ENCODE measurements at regions not wholly inside any gene's neighbourhood (a gene's known extent, or its start where the extent isn't known, plus 50 kb on each side); places are given as distances from the start of the nearest gene placed in this dataset.
"Not testable (repeated sequence)": the region's sequence is repeated elsewhere in the genome, so short reads cannot be mapped to it uniquely, and the experiment has no call there.

DNA sequence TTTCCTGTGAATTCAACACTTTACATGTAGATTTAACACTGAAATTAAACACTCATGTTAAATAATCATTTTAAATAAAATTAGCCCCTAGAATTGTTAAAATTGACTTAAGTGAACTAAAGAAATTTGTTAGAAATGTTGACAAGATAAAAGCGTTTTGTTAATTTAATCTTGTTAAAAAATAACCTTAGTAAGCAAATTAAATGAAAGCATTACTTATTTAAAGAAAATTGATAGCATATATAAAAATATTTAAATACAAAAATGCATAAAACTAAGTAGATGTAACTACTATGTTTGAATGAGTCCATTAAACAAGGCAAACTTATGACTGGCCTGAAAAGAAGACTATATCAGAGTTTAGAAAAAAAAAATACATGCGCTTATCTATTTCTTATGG, 99.0 kb upstream of the TRPC4 start:
- peaks cover 3% of the 10 kb centered on the region for H3K36me3 Mint-ChIP-seq (ENCODE audit: insufficient read depth)
- no peak for ATAC-seq (replicated peaks; ENCODE audit: extremely low read depth, poor library complexity, severe bottlenecking)
- no peaks in the 10 kb centered on the region for H3K27me3 Mint-ChIP-seq
- H3K4me3 Mint-ChIP-seq, result no peak overlapping the region
- H3K9me3 Mint-ChIP-seq, result peaks cover 27% of the 10 kb centered on the region
- H3K27ac Mint-ChIP-seq (ENCODE audit: low read depth), result no peak overlapping the region
- no peak for DNase-seq (ENCODE audit: low spot score in 2 of 2)
- H3K4me1 Mint-ChIP-seq, result no peaks in the 10 kb centered on the region

GRCh38 chr13:37966266-37966665, 96.7 kb upstream of the TRPC4 start:
- no peak for ATAC-seq (replicated peaks; ENCODE audit: extremely low read depth, poor library complexity, severe bottlenecking)
- Mint-ChIP-seq H3K27ac (ENCODE audit: low read depth) (no peak overlapping the region), H3K36me3 (ENCODE audit: insufficient read depth) (no peaks in the 10 kb centered on the region), H3K4me1 (no peaks in the 10 kb centered on the region), H3K27me3 (no peaks in the 10 kb centered on the region), H3K9me3 (peaks cover 15% of the 10 kb centered on the region), H3K4me3 (no peak overlapping the region)
- DNase-seq (ENCODE audit: low spot score in 2 of 2), result no peak

DNA sequence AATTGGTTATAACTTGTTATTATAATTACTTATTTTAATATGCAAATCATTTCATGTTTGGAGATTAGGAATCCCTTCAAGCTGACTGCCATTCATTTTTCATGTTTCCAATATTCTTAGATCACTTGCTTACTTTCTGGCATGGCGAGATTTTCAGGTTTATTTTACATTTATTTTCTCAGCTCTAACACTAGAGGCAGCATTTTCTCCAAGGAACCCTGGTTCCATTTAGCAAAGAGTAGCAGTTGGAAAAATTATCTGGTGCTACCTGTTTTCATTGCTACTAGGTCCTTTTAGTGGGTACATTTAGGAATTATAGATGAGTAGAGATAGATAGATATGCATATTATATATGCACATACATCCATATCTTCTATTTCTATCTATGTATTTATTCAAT, 90.9 kb upstream of the TRPC4 start:
- H3K36me3 Mint-ChIP-seq (ENCODE audit: insufficient read depth), result no peaks in the 10 kb centered on the region
- DNase-seq (ENCODE audit: low spot score in 2 of 2), result no peak
- no peak for ATAC-seq (replicated peaks; ENCODE audit: extremely low read depth, poor library complexity, severe bottlenecking)

DNA sequence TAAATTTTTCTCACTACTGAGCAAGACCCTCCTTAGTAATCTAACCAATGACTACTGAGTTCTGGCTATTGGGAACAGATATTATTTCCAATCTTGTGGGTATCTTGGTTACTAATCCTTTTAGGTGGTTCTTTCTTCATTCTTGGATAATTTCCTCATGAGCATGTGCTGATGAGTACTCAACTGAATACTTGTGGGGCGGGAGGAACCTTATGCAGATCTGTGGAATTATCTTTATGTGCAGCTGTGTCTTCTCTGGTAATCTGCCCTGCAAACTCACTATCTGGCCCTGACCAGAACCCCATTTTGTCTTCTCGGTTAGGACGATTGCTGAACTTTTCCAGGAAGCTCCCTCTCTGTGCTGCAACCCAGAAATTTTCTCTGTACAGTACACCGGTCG, 89.7 kb upstream of the TRPC4 start:
- H3K4me3 Mint-ChIP-seq, result no peak overlapping the region
- peaks cover 14% of the 10 kb centered on the region for H3K9me3 Mint-ChIP-seq
- ATAC-seq (replicated peaks; ENCODE audit: extremely low read depth, poor library complexity, severe bottlenecking), result no peak
- H3K36me3 Mint-ChIP-seq (ENCODE audit: insufficient read depth), result no peaks in the 10 kb centered on the region
- H3K27me3 Mint-ChIP-seq, result no peaks in the 10 kb centered on the region
- H3K27ac Mint-ChIP-seq (ENCODE audit: low read depth), result no peak overlapping the region
- DNase-seq (ENCODE audit: low spot score in 2 of 2), result no peak
- H3K4me1 Mint-ChIP-seq, result no peaks in the 10 kb centered on the region

More for the DNA sequence above, 90.9 kb upstream of the TRPC4 start:
- Mint-ChIP-seq H3K27me3 (no peaks in the 10 kb centered on the region), H3K4me3 (no peak overlapping the region), H3K27ac (ENCODE audit: low read depth) (no peak overlapping the region), H3K9me3 (peaks cover 17% of the 10 kb centered on the region), H3K4me1 (no peaks in the 10 kb centered on the region)

DNA sequence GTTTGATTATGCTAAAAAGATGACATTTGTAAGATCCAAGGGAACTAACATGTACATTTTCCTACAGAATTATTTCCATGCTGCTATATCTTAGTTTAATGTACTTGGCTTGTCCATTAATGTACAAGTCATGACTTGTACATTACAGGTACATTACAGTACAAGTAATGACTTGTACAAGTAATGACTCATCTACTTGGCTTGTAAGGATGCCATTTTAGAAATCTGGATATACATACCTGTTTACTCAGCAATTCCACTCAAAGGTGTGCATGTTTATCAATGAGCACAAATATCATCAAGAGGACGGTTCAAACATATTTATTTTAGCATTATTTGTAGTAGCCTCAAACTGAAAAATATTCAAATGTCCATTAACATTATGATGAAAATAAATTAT, 87.0 kb upstream of the TRPC4 start:
- DNase-seq (ENCODE audit: low spot score in 2 of 2), result no peak
- H3K4me1 Mint-ChIP-seq, result no peaks in the 10 kb centered on the region
- no peak for ATAC-seq (replicated peaks; ENCODE audit: extremely low read depth, poor library complexity, severe bottlenecking)

GRCh38 chr13:37954597-37954996, 85.0 kb upstream of the TRPC4 start:
- H3K36me3 Mint-ChIP-seq (ENCODE audit: insufficient read depth); DNase-seq (ENCODE audit: low spot score in 2 of 2); H3K27me3 Mint-ChIP-seq; H3K4me1 Mint-ChIP-seq; H3K4me3 Mint-ChIP-seq; H3K27ac Mint-ChIP-seq (ENCODE audit: low read depth); ATAC-seq (replicated peaks; ENCODE audit: extremely low read depth, poor library complexity, severe bottlenecking): not testable (repeated sequence)
- peaks cover 13% of the 10 kb centered on the region for H3K9me3 Mint-ChIP-seq

More for the DNA sequence above, 87.0 kb upstream of the TRPC4 start:
- Mint-ChIP-seq H3K27me3 (no peaks in the 10 kb centered on the region), H3K36me3 (ENCODE audit: insufficient read depth) (no peaks in the 10 kb centered on the region), H3K27ac (ENCODE audit: low read depth) (no peak overlapping the region), H3K4me3 (no peak overlapping the region), H3K9me3 (peaks cover 14% of the 10 kb centered on the region)

GRCh38 chr13:37954191-37954590, 84.6 kb upstream of the TRPC4 start:
- no peaks in the 10 kb centered on the region for H3K27me3 Mint-ChIP-seq
- no peak overlapping the region for H3K4me3 Mint-ChIP-seq
- DNase-seq (ENCODE audit: low spot score in 2 of 2), result no peak
- H3K27ac Mint-ChIP-seq (ENCODE audit: low read depth), result no peak overlapping the region
- H3K36me3 Mint-ChIP-seq (ENCODE audit: insufficient read depth), result no peaks in the 10 kb centered on the region
- H3K4me1 Mint-ChIP-seq, result no peaks in the 10 kb centered on the region
- ATAC-seq (replicated peaks; ENCODE audit: extremely low read depth, poor library complexity, severe bottlenecking), result no peak
- peaks cover 9% of the 10 kb centered on the region for H3K9me3 Mint-ChIP-seq

- DNase-seq (ENCODE audit: low spot score in 2 of 2) (no peak), ATAC-seq (replicated peaks; ENCODE audit: extremely low read depth, poor library complexity, severe bottlenecking) (no peak)
- no peak overlapping the region for H3K27ac Mint-ChIP-seq (ENCODE audit: low read depth)
- no peaks in the 10 kb centered on the region for H3K36me3 Mint-ChIP-seq (ENCODE audit: insufficient read depth)
- no peaks in the 10 kb centered on the region for H3K27me3 Mint-ChIP-seq
- no peak overlapping the region for H3K4me3 Mint-ChIP-seq
- peaks cover 4% of the 10 kb centered on the region for H3K9me3 Mint-ChIP-seq
- H3K4me1 Mint-ChIP-seq, result no peaks in the 10 kb centered on the region
Measured at GRCh38 chr13:37953696-37954095, 84.1 kb upstream of the TRPC4 start.

GRCh38 chr13:37950016-37950415, 80.4 kb upstream of the TRPC4 start:
- H3K4me1 Mint-ChIP-seq, result no peaks in the 10 kb centered on the region
- no peaks in the 10 kb centered on the region for H3K36me3 Mint-ChIP-seq (ENCODE audit: insufficient read depth)
- no peak for ATAC-seq (replicated peaks; ENCODE audit: extremely low read depth, poor library complexity, severe bottlenecking)
- H3K4me3 Mint-ChIP-seq, result no peak overlapping the region
- DNase-seq (ENCODE audit: low spot score in 2 of 2), result no peak
- no peaks in the 10 kb centered on the region for H3K27me3 Mint-ChIP-seq
- H3K27ac Mint-ChIP-seq (ENCODE audit: low read depth), result no peak overlapping the region
- peaks cover 10% of the 10 kb centered on the region for H3K9me3 Mint-ChIP-seq

GRCh38 chr13:37947419-37948140, 78.0 kb upstream of the TRPC4 start:
- Mint-ChIP-seq H3K27ac (ENCODE audit: low read depth) (no peak overlapping the region), H3K36me3 (ENCODE audit: insufficient read depth) (peaks cover 1% of the 10 kb centered on the region), H3K4me1 (no peaks in the 10 kb centered on the region), H3K27me3 (no peaks in the 10 kb centered on the region), H3K4me3 (no peak overlapping the region), H3K9me3 (peaks cover 10% of the 10 kb centered on the region)
- no peak for ATAC-seq (replicated peaks; ENCODE audit: extremely low read depth, poor library complexity, severe bottlenecking)
- no peak for DNase-seq (ENCODE audit: low spot score in 2 of 2)

DNA sequence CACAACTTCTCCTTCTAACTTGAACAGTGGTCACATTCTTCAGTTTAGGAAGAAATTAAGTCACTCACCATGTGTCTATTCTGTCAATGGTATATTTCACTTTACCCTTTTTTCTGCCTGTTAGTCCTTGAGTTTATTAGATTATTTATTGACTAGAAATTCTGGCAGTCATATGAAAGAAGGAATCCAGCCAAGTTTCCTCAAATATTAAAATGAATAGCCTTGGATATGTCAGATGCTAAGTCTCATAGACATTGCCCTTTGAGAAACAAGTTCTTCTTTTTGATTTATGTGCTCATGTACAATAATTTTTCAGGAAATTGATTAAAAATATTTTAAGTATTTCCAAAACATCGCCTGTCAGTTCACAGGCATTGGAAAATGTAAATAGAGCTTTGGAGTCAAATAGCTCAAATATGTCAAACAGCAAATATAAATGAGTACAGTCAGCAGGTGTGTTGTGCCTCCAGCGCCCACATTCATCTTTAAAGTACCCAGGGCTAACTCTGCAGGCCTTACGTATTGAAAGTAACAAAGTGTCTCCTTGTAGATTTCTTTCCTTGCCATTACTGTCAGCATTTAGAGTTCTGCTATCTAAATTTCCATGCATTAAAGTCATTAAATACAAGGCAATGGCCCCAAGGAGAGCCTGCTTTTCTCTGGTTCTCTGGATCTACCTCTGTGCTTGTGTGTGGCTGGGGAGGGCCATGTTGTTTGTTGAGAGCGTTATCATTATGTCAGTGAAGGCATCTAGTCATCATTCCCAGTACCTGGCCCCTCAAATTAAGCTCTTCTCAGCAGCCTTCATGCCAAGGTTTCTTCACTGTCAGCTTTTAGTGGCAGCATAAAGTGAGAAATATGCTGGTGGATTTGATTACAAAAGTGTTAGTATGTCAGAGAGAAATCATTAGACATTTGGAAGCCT, 76.3 kb upstream of the TRPC4 start:
- no peak overlapping the region for H3K27ac Mint-ChIP-seq (ENCODE audit: low read depth)
- no peaks in the 10 kb centered on the region for H3K4me1 Mint-ChIP-seq
- H3K4me3 Mint-ChIP-seq, result no peak overlapping the region
- no peak for ATAC-seq (replicated peaks; ENCODE audit: extremely low read depth, poor library complexity, severe bottlenecking)
- H3K9me3 Mint-ChIP-seq, result peaks cover 13% of the 10 kb centered on the region
- peaks cover 1% of the 10 kb centered on the region for H3K36me3 Mint-ChIP-seq (ENCODE audit: insufficient read depth)
- no peaks in the 10 kb centered on the region for H3K27me3 Mint-ChIP-seq
- DNase-seq (ENCODE audit: low spot score in 2 of 2), result no peak

- peaks cover 1% of the 10 kb centered on the region for H3K36me3 Mint-ChIP-seq (ENCODE audit: insufficient read depth)
- no peaks in the 10 kb centered on the region for H3K4me1 Mint-ChIP-seq
- DNase-seq (ENCODE audit: low spot score in 2 of 2), result no peak
- peaks cover 17% of the 10 kb centered on the region for H3K9me3 Mint-ChIP-seq
- ATAC-seq (replicated peaks; ENCODE audit: extremely low read depth, poor library complexity, severe bottlenecking), result no peak
- no peak overlapping the region for H3K27ac Mint-ChIP-seq (ENCODE audit: low read depth)
- H3K4me3 Mint-ChIP-seq, result no peak overlapping the region
- no peaks in the 10 kb centered on the region for H3K27me3 Mint-ChIP-seq
Measured at GRCh38 chr13:37944869-37945442, 75.4 kb upstream of the TRPC4 start.
